ENCODE measurements at regions not wholly inside any gene's neighbourhood (a gene's known extent, or its start where the extent isn't known, plus 50 kb on each side); places are given as distances from the start of the nearest gene placed in this dataset.

- Histone ChIP-seq H3K9me2 (ENCODE audit: low read depth, low read length) (peaks cover 4% of the 10 kb centered on the region), H3K27ac (ENCODE audit: low read depth, low read length, poor library complexity, severe bottlenecking) (no peak overlapping the region), H2AFZ (ENCODE audit: low read length) (no peak overlapping the region), H3K27me3 (ENCODE audit: insufficient read depth, low read length) (no peaks in the 10 kb centered on the region), H3K9me3 (ENCODE audit: low read length) (peaks cover 23% of the 10 kb centered on the region), H3K4me2 (ENCODE audit: low read length) (no peak overlapping the region), H3K79me2 (ENCODE audit: insufficient read depth, low read length) (no peaks in the 10 kb centered on the region), H3K9ac (ENCODE audit: low read length) (no peak overlapping the region), H3K36me3 (ENCODE audit: insufficient read depth, low read length) (no peaks in the 10 kb centered on the region), H4K20me1 (ENCODE audit: insufficient read depth, low read length) (no peaks in the 10 kb centered on the region), H3K4me3 (ENCODE audit: low read depth, low read length, poor library complexity, severe bottlenecking) (no peak overlapping the region), H3K4me1 (ENCODE audit: insufficient read depth, low read length, severe bottlenecking) (no peaks in the 10 kb centered on the region), H3F3A (ENCODE audit: insufficient read depth, low read length) (no peaks in the 10 kb centered on the region)
- TF ChIP-seq CTCF (IDR thresholded peaks at IDR 0.05; ENCODE audit: low read length) = no peak
- no peak for TF ChIP-seq EZH2 (IDR thresholded peaks at IDR 0.05; ENCODE audit: borderline replicate concordance, low read length)
These were observed 231.9 kb downstream of the COG6 start for GRCh38 chr13:39887387-39887786.

- no peak for TF ChIP-seq CTCF (IDR thresholded peaks at IDR 0.05; ENCODE audit: low read length)
- no peak for TF ChIP-seq EZH2 (IDR thresholded peaks at IDR 0.05; ENCODE audit: borderline replicate concordance, low read length)
- peaks cover 11% of the 10 kb centered on the region for H3K9me3 ChIP-seq (ENCODE audit: low read length)
- no peaks in the 10 kb centered on the region for H3K79me2 ChIP-seq (ENCODE audit: insufficient read depth, low read length)
- H3K27ac ChIP-seq (ENCODE audit: low read depth, low read length, poor library complexity, severe bottlenecking) = no peak overlapping the region
- H3F3A ChIP-seq (ENCODE audit: insufficient read depth, low read length) = no peaks in the 10 kb centered on the region
- H3K4me3 ChIP-seq (ENCODE audit: low read depth, low read length, poor library complexity, severe bottlenecking) = no peak overlapping the region
- no peak overlapping the region for H2AFZ ChIP-seq (ENCODE audit: low read length)
- peaks cover 4% of the 10 kb centered on the region for H3K9me2 ChIP-seq (ENCODE audit: low read depth, low read length)
- no peak overlapping the region for H3K4me2 ChIP-seq (ENCODE audit: low read length)
- H3K9ac ChIP-seq (ENCODE audit: low read length) = no peak overlapping the region
- H4K20me1 ChIP-seq (ENCODE audit: insufficient read depth, low read length) = no peaks in the 10 kb centered on the region
- no peaks in the 10 kb centered on the region for H3K36me3 ChIP-seq (ENCODE audit: insufficient read depth, low read length)
- H3K4me1 ChIP-seq (ENCODE audit: insufficient read depth, low read length, severe bottlenecking) = no peaks in the 10 kb centered on the region
- no peaks in the 10 kb centered on the region for H3K27me3 ChIP-seq (ENCODE audit: insufficient read depth, low read length)
These were observed 233.7 kb downstream of the COG6 start for GRCh38 chr13:39888865-39889810.

GRCh38 chr13:39890537-39890936, 235.1 kb downstream of the COG6 start:
- no peaks in the 10 kb centered on the region for H3K79me2 ChIP-seq (ENCODE audit: insufficient read depth, low read length)
- no peak for TF ChIP-seq CTCF (IDR thresholded peaks at IDR 0.05; ENCODE audit: low read length)
- TF ChIP-seq EZH2 (IDR thresholded peaks at IDR 0.05; ENCODE audit: borderline replicate concordance, low read length) = no peak
- no peak overlapping the region for H3K4me2 ChIP-seq (ENCODE audit: low read length)
- no peaks in the 10 kb centered on the region for H3F3A ChIP-seq (ENCODE audit: insufficient read depth, low read length)
- H3K4me1 ChIP-seq (ENCODE audit: insufficient read depth, low read length, severe bottlenecking) = no peaks in the 10 kb centered on the region
- no peak overlapping the region for H3K27ac ChIP-seq (ENCODE audit: low read depth, low read length, poor library complexity, severe bottlenecking)
- H2AFZ ChIP-seq (ENCODE audit: low read length) = no peak overlapping the region
- H3K4me3 ChIP-seq (ENCODE audit: low read depth, low read length, poor library complexity, severe bottlenecking) = no peak overlapping the region
- H4K20me1 ChIP-seq (ENCODE audit: insufficient read depth, low read length) = no peaks in the 10 kb centered on the region
- no peaks in the 10 kb centered on the region for H3K36me3 ChIP-seq (ENCODE audit: insufficient read depth, low read length)
- H3K9ac ChIP-seq (ENCODE audit: low read length) = no peak overlapping the region
- H3K27me3 ChIP-seq (ENCODE audit: insufficient read depth, low read length) = no peaks in the 10 kb centered on the region
- H3K9me2 ChIP-seq (ENCODE audit: low read depth, low read length) = peaks cover 4% of the 10 kb centered on the region; the same call in 1 of the 2 replicates
- no peaks in the 10 kb centered on the region for H3K9me3 ChIP-seq (ENCODE audit: low read length)
